GM21367 (cell line): ENCODE measurements at regions not wholly inside any gene's neighbourhood (a gene's known extent, or its start where the extent isn't known, plus 50 kb on each side); places are given as distances from the start of the nearest gene placed in this dataset.

Experiments
- ATAC-seq: cut with Tn5 transposase; IDR thresholded peaks from one replicate; pipeline ENCODE4 v1.9.1; 2021; ENCODE audit not compliant: unreplicated experiment

DNA sequence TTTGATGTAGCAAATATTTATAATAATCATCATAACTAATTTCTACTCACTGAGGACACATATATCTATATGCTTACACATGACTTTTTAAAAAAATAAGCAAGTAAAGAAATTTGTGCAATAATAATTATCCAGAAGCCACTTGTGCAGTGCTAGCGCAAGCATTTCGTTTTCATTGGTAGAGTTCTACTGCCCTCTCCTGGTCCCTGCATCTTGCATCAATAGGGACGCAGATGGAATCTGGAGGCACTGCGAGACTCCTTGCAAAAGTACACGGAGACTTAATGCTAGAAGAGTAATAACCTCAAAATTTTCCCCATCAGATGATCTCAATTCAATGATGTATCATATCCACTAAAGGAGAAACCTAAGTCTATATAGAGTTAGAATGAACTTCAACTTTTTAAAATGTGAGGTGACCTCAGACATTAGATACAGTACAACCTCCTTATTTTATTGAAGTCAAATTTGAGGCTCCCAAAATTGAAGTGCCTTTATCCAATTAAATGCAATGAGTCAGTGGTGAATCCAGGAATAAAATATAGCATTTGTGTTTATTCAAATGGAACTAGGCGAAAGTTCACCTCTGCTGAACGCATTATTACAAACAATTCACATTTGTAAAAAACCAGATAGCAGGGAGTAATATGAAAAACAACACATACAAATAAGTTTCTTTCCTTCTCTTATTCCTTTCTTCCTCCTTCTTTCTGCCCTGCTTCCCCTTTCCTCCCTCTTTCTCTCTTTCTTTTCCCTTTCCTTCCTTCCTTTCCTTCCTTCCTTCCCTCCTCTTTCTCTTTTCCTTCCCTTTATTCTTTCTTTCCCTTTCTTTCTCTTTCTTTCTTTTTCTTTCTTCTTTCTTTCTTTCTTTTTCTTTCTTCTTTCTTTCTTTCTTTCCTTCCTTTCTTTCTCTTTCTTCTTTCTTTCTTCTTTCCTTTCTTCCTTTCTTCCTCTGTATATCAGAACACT lies 450.0 kb downstream of the ANKRD50 start:
- ATAC-seq = peak; percentile 90

DNA sequence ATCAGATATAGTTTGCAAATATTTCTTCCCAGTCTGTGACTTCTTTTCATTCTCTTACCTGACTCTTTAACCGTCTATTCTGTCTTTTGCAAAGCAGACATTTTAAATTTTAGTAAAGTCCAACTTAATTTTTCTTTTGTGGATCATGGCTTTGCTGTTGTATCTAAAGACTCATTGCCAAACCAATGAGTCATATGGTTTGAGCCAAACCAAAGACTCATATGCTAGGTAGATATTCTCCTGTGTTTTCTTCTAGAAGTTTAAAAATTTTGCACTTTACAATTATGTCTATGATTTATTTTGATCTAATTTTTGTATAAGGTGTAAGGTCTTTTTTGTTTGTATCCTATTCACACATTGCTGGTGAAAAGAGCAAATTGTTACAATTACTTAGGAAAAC lies 446.8 kb downstream of the ANKRD50 start:
- ATAC-seq = no peak

GRCh38 chr4:124266721-124267120 lies 445.8 kb downstream of the ANKRD50 start:
- no peak for ATAC-seq

GRCh38 chr4:124276461-124276860 lies 436.1 kb downstream of the ANKRD50 start:
- no peak for ATAC-seq

GRCh38 chr4:124277691-124278090 lies 434.8 kb downstream of the ANKRD50 start:
- ATAC-seq = no peak

DNA sequence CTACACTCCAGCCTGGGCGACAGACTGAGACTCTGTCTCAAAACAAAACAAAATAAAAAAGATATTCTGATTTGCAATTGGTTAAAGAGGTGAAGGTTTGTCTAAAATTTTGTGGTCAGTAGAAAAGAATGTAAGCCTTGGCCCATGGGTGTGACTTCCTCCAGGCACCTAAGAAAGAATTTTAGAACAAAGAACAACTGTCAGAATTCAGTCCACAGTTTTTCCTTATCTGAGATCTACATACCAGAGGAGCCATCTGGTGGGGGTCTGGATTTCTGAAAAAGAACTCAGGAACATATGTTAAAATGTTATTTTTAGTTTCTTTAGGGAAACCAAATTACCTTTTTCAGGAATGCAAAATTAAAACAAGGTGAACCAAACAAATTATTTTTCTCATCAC lies 434.1 kb downstream of the ANKRD50 start:
- ATAC-seq = no peak

GRCh38 chr4:124279741-124280140 lies 432.8 kb downstream of the ANKRD50 start:
- ATAC-seq = no peak

DNA sequence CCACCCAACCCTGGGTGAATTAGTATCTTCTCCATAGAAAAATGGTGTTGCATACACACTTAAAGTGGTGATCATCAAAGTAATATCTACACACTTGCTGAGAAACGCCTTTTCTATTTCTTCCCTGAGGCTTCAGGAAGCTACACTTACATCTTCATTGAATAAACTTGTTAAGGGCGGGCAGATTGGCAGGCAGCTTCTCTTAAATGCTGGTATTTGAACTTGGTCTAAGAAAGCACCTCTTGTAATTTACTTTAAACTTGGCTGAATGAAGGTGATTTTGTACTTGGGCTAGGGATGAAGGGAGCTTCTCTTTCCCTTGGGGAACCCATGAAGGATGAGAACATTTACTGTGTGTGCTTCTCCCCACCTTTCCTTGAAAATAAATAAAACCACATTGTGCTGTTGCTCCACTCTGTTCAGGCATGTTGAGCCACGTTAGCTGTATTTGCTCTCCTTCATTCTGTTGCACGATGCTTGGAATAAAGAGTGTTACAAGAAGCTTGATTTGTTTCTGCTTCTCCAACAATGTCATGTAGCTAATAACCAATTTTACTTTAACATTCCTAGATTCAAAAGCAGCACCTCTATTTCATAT lies 430.1 kb downstream of the ANKRD50 start:
- ATAC-seq = no peak

DNA sequence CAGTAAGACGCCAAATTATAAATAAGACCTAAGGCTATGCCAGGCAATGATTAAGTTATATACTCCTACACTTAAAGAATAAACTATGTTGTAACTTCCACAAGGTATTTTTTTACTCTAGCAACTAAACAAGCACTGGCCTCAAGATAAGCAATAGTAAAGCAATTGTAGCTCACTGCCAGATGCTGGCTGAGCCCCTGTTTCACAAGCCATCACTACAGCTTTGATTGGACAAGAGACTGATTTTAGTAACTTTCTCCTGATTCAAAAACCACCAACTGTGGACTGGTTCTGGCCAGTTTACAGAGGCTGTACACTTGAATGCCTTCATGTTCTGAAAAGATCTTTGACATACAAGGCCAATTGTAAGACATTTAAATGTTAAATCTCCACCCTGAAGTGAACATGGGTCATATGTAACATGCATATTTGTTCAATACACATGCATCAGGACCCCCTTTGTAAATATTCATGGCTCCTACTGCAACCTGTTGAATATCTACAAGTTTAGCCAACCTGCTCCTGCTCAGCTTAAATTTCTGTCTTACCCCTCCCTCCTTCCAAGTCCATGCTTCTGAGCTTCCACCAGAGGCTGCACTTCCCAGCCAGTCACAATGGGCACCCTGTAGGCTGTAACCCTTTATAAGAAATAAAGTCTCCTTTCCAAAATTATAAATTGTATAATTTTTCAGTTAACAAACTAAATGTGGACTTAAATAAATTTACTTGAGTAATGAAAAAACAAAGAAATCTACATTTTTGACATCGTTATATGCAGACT lies 423.6 kb downstream of the ANKRD50 start:
- ATAC-seq = no peak

GRCh38 chr4:124290678-124291077 lies 421.9 kb downstream of the ANKRD50 start:
- ATAC-seq = no peak

DNA sequence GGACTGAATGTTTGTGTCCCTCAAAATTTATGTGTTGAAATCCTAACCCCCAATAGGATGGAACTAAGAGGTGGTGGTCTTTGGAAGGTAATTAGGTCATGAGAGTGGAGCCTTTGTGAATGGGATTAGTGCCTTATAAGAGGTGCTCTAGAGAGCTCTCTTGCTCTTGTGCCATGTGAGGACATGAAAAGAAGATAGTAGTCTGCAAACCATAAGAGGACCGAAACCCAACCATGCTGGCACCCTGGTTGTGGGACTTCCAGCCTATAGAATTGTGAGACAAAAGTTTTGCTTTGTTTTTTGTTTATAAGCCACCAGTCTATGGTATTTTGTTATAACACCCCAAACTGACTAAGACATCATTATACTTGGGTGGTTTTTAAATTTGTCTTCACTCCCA lies 417.1 kb downstream of the ANKRD50 start:
- ATAC-seq = no peak

DNA sequence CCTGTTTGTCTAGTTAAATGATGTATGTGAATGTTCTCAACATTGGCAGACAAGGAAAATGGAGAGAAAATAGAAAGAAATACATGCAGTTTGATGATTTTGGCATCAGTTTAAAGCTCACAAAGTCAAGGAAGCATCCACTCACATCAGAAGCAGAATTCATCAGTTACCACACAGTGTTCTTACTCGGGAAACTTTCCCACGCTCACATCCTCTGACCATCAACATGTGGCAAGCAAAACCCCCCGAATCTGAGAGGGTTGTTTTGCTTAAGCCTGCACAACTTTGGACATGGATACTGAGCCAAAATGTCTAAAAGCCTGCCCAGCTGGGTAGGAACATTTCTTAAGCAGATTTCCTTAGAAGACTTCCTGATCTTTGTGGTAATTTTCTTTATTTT lies 407.6 kb downstream of the ANKRD50 start:
- ATAC-seq = no peak

GRCh38 chr4:124306352-124306751 lies 406.2 kb downstream of the ANKRD50 start:
- no peak for ATAC-seq

GRCh38 chr4:124307143-124307542 lies 405.4 kb downstream of the ANKRD50 start:
- ATAC-seq = no peak

DNA sequence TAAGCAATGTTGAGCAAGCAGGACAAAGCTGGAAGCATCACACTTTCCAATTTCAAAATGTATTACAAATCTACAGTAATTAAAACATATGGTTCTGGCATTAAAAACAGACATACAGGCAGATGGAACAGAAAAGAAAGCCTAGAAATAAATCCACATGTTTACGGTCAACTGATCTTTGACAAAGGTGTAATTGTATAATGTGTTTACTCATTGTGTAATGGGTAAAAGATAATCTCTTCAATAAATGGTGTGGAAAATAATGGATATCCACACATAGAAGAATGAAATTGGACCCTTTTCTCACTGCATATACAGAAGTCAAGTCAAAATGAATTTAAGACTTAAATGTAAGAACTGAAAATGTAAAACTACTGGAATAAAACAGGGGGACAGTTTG lies 394.2 kb downstream of the ANKRD50 start:
- ATAC-seq = no peak

- ATAC-seq = no peak
Observed at GRCh38 chr4:124321364-124321763, 391.2 kb downstream of the ANKRD50 start.

GRCh38 chr4:124322234-124323065 lies 390.1 kb downstream of the ANKRD50 start:
- ATAC-seq = no peak

DNA sequence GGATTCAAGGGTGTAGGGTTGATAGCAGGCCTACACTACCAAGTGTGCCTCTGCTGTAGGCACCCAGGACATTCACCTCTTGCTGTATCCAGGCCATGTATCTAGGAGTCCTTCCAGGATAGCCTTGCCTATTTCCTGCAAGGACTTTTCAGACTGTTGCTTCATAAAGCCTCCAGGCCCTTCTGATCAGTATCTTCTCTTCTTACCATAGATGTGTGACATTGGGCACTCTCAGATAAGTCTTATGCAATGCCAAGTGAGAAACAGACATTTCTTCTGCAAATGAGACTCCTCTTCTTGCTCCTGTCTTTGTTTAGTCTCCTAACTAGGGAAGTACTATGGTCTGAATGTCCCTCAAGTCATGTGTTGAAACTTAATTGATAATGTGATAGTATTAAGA lies 386.8 kb downstream of the ANKRD50 start:
- no peak for ATAC-seq

- no peak for ATAC-seq
Observed at GRCh38 chr4:124329134-124329533, 383.4 kb downstream of the ANKRD50 start.

GRCh38 chr4:124330045-124330444 lies 382.5 kb downstream of the ANKRD50 start:
- ATAC-seq = no peak

- ATAC-seq = no peak
Observed at GRCh38 chr4:124331781-124332180, 380.8 kb downstream of the ANKRD50 start.
